ENCODE measurements at regions not wholly inside any gene's neighbourhood (a gene's known extent, or its start where the extent isn't known, plus 50 kb on each side); places are given as distances from the start of the nearest gene placed in this dataset.

GRCh38 chr7:138276891-138277290 lies 183.2 kb upstream of the TRIM24 start (continued):
- TF ChIP-seq CHD2 (IDR thresholded peaks at IDR 0.05; ENCODE audit: low read length, partially characterized antibody), result no peak
- TF ChIP-seq RXRA (IDR thresholded peaks at IDR 0.05; ENCODE audit: borderline replicate concordance, low read depth), result no peak
- no peak for TF ChIP-seq EP300 (IDR thresholded peaks at IDR 0.05; ENCODE audit: borderline replicate concordance in 1 of 2, low read depth in 1 of 2, low read length in 1 of 2)
- TF ChIP-seq MEF2A (IDR thresholded peaks at IDR 0.05; ENCODE audit: borderline replicate concordance, low read depth), result no peak

- no peaks in the 10 kb centered on the region for H3K79me2 ChIP-seq (ENCODE audit: insufficient read depth)
- TF ChIP-seq ZBTB33 (IDR thresholded peaks at IDR 0.05; ENCODE audit: borderline replicate concordance, low read depth), result no peak
- TF ChIP-seq PBX3 (IDR thresholded peaks at IDR 0.05), result no peak
- TF ChIP-seq SIN3A (IDR thresholded peaks at IDR 0.05; ENCODE audit: borderline replicate concordance, low read depth, low read length), result no peak
- TF ChIP-seq JUND (IDR thresholded peaks at IDR 0.05), result no peak
- TF ChIP-seq RCOR1 (IDR thresholded peaks at IDR 0.05; ENCODE audit: low read length), result no peak
- TF ChIP-seq FOSL2 (IDR thresholded peaks at IDR 0.05; ENCODE audit: borderline replicate concordance, low read depth), result no peak
- TF ChIP-seq RXRA (IDR thresholded peaks at IDR 0.05; ENCODE audit: borderline replicate concordance, low read depth), result no peak
- TF ChIP-seq TAF1 (IDR thresholded peaks at IDR 0.05; ENCODE audit: borderline replicate concordance, low read depth, low read length), result no peak
- TF ChIP-seq YY1 (IDR thresholded peaks at IDR 0.05; ENCODE audit: low read depth), result no peak
- TF ChIP-seq POLR2AphosphoS5 (IDR thresholded peaks at IDR 0.05; ENCODE audit: low read depth, low read length), result no peak
- no peak for TF ChIP-seq EP300 (IDR thresholded peaks at IDR 0.05; ENCODE audit: borderline replicate concordance in 1 of 2, low read depth in 1 of 2, low read length in 1 of 2)
- TF ChIP-seq MAX (IDR thresholded peaks at IDR 0.05; ENCODE audit: low read depth), result no peak
- no peak for TF ChIP-seq RFX5 (IDR thresholded peaks at IDR 0.05; ENCODE audit: low read length)
- TF ChIP-seq NFIC (IDR thresholded peaks at IDR 0.05; ENCODE audit: borderline replicate concordance), result no peak
- no peak for TF ChIP-seq TCF12 (IDR thresholded peaks at IDR 0.05)
- TF ChIP-seq USF1 (IDR thresholded peaks at IDR 0.05; ENCODE audit: borderline replicate concordance, low read depth), result no peak
- H3K27me3 ChIP-seq (ENCODE audit: insufficient read depth), result no peaks in the 10 kb centered on the region
- H3K36me3 ChIP-seq (replicated peaks in 1 of 2; ENCODE audit: control insufficient read depth in 1 of 2, insufficient read depth in 2 of 2, low read length in 1 of 2), result no peaks in the 10 kb centered on the region
- H3K4me1 ChIP-seq (ENCODE audit: control insufficient read depth in 1 of 2, insufficient read depth in 2 of 2, low read depth in 1 of 2, low read length in 1 of 2), result no peaks in the 10 kb centered on the region
- no peak for DNase-seq
- 0 out of 2 replicates have a peak, but pooled peaks cover 3% of the 10 kb centered on the region for H3K9me2 ChIP-seq
- no peaks in the 10 kb centered on the region for H3F3A ChIP-seq (replicated peaks; ENCODE audit: insufficient read depth)
- H2AFZ ChIP-seq (ENCODE audit: low read depth), result no peak overlapping the region
- H4K20me1 ChIP-seq (ENCODE audit: insufficient read depth), result no peaks in the 10 kb centered on the region
- 25% methylated on average over 2 of the region's 2 CpGs for WGBS (ENCODE audit: low lambda C conversion rate)
- no peak overlapping the region for H3K4me2 ChIP-seq
- no peak overlapping the region for H3K27ac ChIP-seq (ENCODE audit: low read depth in 2 of 2, low read length in 1 of 2)
- CTCF ChIA-PET, result no interaction called here
- no peak overlapping the region for H3K4me3 ChIP-seq (ENCODE audit: low read depth in 2 of 2, low read length in 1 of 2)
- POLR2A ChIA-PET, result no interaction called here
- no peak overlapping the region for H3K9ac ChIP-seq
- H3K9me3 ChIP-seq, result 0 out of 2 replicates have a peak, but pooled peaks cover 10% of the 10 kb centered on the region
Measured at GRCh38 chr7:138278601-138279000, 181.5 kb upstream of the TRIM24 start.

Measured in SK-N-SH (cell line).